HG02588 (cell line): ENCODE measurements at regions not wholly inside any gene's neighbourhood (a gene's known extent, or its start where the extent isn't known, plus 50 kb on each side); places are given as distances from the start of the nearest gene placed in this dataset.

Source experiments
- ATAC-seq: cut with Tn5 transposase; IDR thresholded peaks from one replicate; pipeline ENCODE4 v1.9.1; 2021; ENCODE audit warnings: mild to moderate bottlenecking, moderate library complexity; ENCODE audit not compliant: unreplicated experiment

DNA sequence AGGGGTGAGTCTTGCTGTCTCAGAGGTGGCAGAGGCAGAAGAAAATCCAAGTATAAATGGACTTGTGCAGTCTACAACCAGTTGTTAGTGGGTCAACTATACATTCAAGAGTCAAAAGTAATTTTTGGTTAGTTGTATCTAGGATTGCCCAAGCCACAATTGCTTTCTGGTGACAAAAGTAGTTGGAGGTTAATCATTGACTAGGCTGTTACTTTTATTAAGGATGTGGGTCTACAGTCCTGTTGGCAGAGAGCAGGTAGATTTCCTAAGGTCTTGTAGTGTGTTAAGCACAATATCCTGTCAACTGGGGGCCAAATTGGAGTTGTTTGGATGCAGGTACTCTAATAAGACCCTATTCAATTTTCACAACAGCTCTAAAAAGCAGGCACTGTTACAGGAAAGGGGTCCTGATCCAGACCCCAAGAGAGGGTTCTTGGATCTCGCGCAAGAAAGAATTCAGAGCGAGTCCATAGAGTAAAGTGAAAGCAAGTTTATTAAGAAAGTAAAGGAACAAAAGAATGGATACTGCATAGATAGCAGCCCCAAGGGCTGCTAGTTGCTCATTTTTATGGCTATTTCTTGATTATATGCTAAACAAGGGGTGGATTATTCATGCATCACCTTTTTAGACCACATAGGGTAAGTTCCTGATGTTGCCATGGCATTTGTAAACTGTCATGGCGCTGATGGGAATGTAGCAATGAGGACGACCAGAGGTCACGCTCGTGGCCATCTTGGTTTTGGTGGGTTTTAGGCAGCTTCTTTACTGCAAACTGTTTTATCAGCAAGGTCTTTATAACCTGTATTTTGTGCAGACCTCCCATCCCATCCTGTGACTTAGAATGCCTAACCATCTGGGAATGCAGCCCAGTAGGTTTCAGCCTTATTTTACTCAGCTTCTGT is 232.6 kb upstream of the SRRM4 start:
- no peak for ATAC-seq

DNA sequence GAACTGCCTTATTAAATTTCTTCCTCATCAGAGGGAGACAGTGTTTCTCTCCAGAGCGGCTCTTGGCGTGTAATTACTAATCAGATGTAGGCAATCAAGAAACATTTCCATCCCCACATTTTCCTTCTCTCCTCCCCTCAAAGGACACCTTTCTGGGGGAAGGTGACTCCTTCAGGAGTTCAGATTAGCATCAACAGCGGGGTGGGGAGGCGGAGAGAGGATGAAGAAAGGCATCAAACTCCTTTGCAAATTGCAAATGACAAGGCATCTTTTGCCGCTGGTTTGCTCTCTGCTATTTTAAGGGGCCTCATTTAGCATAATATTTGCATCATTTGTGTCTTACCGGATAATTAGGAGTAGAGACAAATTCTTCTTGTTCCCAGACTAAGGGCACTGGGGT is 231.7 kb upstream of the SRRM4 start:
- ATAC-seq, result no peak

DNA sequence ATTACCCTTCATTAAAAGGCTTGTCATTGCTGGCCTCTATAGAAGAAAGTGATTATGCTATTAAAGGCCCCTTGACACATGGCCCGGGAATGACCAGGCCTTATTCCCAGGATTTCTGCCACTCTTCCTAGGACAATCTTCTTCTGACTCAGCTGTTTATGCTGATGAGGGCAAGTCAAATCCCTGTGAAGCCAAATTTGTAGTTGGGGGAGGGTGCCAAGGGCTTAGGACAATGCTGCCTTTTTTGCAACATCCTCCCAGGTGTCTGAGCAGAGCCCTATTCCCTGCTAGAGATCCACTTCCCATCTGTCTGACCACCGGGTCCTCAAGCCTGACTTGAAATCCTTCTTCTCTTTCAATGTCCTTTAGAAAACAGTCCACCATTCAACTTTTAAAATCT is 230.7 kb upstream of the SRRM4 start:
- ATAC-seq, result no peak

DNA sequence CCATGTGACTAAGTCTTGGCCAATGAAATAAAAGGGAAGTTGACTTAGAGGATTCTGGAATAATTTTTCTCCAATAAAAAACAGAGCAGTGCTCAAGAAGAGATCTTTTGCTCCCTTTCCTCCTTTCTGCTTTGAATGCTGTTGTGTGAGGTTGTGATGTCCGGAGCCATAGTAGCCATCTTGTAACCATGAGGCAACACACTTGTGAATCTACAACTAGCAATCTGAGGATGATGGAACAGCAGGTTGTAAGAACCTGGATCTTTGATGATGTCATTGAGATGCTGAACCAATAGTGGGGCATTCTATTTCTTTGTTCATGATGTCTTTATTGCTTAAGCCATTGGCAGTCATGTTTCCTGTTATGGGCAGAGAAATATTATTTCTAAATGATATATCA is 230.0 kb upstream of the SRRM4 start:
- no peak for ATAC-seq

DNA sequence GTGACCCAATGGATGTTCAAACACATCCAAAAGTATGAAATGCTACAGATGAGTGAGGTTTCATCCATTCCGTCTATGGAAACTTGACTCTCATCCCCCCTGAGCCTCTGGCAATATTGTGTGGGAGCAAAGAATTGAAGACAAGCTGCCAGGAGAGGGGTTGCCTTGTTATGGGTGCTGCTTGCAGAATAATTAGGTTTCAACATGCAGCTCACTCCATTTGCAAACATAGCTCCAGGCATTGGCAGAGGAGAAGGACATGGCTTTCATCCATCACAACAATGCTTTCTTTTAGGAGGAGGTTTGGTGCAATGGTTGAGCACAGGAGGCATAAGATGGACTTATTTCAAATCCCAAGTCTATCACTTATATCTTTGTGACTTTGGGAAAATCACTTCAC is 220.7 kb upstream of the SRRM4 start:
- no peak for ATAC-seq

DNA sequence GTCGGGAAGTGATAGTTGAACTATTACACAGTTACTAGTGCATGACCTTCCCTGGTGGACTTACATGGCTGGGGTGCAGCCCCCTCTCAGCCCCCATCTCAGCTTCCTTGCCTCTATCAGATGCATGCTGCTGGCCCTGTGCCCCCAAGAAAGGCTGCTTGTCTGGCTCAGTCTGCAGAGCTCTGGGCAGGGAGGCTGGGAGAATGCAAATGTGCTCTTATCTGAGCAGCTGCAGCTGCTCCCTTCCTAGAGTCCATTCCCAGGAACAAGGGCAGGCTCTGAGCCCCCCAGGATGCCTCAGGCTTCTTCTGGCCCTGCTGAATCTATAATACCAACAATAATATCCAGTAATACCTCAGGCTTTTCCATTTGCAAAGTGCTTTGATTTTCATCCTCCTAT is 218.1 kb upstream of the SRRM4 start:
- no peak for ATAC-seq

DNA sequence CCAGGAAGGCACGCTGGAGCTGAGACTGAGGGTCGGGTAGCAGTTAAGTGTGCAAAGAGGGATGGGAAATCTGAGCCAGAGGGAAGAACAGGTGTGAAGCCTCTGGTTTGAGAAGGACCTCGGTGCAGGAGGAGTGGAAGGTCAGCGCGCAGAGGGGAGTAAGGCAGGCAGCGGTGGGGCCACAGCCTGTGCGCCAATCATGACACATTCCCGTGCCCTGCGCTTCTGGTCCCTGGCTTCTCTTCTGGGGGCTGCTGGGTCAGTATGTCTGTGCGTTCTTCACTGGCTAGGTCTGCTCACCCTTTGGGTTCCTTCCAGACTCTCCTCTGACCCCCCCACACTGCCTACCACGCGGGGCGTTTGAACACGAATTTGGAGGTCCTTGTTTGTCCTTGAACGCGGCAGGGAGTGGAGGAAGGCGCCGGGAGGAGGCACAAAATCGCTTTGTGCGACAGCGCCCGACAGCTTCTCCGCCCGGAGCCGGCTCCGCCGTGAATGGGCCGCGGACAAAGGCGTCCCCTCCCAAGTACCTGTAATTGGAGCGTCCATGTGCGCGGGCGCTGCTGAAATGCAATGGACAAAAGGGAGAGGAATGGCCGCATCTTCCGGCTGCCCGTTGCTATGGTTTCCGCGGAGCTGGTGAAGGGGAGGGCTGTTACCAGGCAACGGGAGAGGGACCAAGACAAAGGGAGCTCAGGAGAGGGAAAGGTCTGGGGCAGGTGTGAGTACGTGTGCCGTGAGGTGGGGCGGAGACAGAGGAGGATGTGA is 207.2 kb upstream of the SRRM4 start:
- no peak for ATAC-seq

DNA sequence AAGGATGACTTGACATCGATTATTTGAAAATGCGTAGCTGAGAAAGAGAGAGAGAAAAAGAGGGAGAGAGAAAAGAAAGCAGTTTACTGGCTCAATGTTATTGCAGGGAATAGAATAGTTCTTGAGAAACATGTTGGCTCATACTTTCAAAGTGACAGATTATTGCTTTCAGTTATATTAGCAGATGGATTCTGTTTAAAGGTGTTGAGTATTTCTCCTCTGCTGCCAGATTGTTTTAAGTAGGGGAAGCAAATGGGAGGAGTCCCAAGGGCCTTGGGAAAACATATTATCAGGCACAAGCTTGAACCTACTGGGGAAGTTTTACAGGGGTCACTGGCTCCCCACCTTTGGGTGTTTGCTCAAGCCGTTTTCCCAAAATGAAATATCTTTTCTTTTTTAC is 203.8 kb upstream of the SRRM4 start:
- no peak for ATAC-seq

DNA sequence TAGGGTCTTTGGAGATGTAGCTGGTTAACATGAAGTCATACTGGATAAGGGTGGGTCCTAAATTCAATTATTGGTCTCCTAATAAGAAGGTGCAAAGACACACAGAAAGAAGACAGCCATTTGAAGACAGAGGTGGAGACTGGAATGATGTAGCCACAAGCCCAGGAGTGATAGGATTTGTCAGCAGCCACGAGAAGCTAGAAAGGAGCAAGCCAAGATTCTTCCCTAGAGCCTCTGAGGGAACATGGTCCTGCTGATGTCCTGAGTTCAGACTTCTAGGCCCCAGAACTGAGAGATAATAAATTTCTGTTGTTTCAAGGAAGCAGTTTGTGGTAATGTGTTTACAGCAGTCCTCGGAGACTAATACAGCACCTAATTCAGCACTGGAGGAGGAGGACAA is 203.3 kb upstream of the SRRM4 start:
- no peak for ATAC-seq

DNA sequence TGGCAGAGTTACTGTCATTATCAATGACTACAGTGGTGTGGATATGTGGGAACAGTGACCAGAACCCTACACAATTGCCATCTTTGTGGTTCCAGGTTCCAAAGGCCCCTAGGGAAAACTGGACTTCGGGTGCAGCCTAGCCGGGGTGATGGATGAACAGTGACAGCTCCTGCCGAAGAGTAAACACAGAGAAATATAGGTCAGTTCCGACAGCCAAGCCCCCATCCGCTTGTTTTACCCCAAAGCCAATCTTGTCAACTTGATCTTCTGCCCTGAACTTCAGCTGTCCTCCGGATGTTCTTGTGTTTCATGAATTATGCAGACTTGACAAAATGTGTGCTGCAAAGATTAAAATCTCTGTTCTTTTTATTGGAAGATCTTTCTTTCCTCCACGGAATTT is 200.4 kb upstream of the SRRM4 start:
- no peak for ATAC-seq

DNA sequence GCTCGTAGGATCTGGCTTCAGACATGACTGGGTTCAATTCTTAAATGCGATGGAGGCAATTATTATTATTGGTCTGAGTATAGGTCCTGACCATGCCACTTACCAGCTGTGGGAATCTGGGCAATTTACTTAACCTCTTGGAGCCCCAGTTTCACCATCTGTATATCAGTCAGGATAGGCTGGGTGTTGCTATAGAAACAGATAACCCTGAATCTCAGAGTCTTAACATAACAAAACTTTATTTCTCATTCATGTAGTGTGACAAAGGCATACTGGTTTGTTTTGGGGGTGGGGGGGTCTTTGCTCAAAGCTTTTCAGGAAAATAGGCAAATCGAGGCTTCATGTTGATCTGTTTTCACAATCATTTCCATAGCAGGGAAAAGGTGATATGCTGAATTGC is 199.6 kb upstream of the SRRM4 start:
- no peak for ATAC-seq

DNA sequence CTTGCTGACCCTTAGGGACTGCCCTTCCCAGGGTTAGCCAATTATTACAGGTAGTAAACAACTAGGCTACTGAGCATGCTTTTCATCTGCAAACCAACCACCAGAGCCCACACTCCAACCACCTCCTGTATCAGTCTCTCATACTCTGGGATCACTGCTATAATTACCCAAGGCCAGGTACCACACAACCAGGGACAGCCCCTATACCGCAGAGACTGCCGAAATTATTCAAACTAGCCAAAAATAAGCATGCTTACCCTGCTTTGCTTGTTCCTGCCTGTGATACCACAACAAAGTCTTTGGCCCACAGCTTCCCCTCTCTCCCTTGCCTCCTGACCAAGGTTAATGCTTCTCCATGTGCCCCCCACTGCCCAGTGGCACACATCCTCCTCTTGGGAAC is 197.6 kb upstream of the SRRM4 start:
- no peak for ATAC-seq

DNA sequence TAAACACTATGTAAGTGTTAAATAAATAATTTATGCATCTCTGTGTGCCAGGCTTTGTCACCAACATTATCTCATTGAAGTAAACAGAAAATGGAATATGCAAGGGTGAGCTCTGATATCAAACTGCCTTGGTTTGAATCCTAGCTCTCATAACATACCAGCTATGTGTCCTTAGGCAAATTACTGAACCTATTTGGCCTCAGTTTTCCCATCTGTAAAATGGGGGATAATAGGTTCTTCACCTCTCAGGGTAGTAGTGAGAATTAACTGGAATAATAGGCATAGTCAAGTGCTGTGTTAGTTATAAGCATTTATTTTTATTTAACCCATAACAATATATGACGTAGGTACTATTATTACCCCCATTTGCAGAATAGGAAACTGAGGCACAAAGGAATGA is 190.8 kb upstream of the SRRM4 start:
- no peak for ATAC-seq

DNA sequence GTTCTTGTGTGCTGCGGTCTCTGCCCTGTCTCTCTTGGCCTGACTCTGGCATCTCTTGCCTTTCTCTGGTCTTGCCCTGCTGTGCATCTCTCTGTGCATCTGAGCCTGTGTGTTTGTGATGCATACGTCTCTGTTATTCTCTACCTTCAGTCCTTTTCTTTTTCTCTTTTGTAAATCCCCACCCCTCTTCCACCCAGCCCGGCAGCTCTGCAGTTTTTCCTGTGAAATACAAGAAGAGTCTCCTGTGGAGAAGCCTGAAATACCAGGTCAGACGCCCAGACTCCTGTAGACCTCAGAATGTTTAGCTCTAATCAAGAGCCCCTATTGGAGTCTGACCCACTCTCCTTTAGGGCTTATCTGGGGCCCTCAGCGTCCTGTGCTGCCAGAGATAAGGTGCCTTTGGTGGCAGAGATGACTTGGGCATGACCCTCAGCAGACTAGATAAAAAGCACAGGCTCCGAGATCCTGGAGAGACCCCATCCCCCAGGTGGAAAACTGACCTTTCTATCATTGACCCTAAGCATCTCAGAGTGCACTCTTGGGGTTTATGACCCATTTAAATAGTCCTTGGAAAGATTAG is 167.5 kb upstream of the SRRM4 start:
- no peak for ATAC-seq

DNA sequence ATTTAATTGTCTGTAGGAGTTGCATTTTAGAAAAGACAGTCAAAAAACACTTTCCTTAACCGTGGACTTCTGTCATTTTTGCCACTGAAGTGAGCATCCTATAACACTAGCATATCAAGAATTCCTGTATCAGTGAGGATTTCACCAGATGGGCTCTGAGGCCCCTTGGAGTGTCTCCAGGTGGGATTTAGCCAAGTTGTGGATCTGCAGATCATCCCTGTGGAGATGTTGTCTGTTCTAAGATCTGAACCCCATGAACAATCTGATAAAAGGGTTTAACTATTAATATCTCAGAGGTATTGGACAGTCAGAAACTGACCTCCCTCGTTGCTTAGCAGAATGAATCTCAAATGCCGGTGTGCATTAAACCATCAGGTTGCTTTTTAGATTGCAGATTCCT is 165.0 kb upstream of the SRRM4 start:
- no peak for ATAC-seq

DNA sequence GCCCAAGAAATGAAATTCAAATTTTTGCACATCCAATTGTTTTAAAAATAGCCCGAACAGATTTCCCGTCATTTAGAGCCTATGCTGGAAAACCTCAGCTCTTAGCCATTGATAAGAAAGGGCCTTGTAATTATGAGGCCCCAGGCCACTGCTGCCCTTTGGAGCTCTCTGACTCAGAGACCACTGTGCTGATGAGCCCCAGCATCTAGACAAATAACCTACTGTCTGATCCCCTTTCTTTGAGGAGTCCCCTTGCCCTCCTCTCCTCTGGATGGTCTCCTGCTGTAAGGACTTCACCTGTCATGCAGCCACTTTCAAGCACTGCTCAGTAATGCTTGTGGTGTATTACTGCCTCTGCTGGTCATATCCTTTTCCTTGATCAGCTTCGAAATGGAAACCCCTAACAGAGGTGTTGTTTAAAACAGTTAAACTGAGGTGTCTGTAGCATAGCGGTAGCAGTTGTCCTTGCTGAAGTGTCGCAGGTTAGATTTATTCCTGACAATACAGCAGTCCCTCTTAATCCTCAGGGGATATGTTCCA is 159.9 kb upstream of the SRRM4 start:
- ATAC-seq, result no peak

DNA sequence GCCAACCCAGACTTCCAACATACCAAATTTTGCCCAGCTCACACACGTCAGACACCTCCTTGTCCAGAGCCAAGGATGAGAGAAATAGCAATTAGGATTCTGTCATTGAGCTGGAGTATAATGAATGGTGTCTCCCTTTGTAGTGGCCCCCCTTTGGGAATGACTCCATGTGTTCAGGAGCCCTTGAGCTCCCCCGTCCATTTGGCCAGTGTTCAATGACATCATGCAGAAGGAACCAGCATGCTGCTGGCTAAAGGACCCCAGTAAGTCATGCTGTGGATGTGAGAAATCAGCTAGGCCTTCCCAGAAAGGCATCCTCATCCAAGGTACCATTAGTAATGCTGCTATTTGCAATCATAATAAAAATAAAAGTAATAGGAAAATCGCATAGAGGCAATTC is 158.8 kb upstream of the SRRM4 start:
- no peak for ATAC-seq

DNA sequence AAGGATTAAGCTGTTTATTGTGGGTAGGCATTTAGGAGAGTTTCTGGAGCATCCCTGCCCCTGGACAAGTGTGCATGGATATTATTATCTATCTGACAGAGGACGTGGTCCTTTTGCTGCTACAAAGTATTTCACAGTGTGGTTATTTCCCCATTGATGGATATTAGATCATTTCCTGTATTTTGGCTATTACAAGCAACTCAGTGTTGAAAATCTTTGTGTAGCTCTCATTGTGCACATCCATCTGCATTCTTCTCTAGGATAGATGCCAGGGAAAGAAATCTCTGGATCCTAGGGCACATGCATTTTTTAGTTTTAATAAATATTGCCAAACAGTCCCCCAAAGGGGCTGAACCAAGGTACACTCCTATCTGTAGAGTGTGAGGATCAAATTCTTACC is 154.3 kb upstream of the SRRM4 start:
- no peak for ATAC-seq

DNA sequence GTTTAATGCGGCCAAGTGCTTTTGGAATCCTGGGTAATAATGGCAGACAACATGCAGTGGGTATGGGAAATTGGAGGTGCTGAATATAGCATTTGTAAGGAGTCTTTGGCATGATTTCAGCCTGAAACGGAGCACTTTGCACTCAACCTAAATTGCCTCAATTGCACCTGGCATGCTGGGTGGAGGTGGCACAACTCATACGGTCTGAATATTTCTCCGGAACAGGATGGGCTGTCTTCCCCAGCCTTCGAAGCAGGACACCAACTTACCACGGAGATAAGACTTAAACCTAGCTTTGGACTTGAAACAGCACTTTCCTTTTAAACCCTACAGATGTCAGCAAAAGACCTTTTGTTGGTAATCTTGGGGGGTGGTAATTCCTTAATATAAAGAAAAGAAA is 153.7 kb upstream of the SRRM4 start:
- ATAC-seq, result no peak

DNA sequence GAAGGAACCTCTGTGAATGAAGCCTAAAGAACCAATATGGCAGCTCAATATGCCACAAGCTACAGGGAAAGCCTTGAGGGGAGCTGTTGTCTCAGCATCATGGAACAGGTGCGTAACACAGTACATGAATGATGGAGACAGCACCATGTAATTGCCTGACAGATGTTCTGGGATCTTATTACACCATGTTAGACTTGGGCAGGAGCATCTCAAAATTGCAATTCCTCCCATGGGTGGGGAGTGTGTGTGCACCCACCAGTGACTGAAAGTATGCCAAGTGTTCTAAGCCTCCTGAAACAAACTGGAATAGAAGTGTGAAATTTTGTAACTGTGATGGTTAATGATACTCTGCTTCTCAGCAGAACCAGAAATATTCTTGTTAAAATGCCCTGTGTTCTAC is 151.0 kb upstream of the SRRM4 start:
- no peak for ATAC-seq

DNA sequence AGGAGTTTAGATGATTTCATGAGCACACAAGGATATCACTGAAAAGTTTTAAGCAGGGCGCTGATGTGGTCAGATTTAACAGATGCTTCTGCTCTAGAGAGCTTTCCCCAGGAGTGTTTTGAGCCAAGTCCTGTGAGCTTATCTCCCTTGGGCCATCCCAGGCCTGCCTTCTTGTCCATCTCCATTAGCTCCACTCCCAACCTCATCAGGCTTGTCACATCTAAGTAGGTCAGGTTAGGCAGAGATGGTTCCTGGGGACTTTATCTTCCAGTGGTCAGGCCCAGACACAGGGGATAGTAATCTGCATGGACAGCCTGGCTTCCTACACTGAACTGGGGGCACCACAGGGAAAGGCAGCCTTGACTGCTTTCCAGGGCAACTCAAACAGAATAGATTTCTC is 145.4 kb upstream of the SRRM4 start:
- no peak for ATAC-seq

DNA sequence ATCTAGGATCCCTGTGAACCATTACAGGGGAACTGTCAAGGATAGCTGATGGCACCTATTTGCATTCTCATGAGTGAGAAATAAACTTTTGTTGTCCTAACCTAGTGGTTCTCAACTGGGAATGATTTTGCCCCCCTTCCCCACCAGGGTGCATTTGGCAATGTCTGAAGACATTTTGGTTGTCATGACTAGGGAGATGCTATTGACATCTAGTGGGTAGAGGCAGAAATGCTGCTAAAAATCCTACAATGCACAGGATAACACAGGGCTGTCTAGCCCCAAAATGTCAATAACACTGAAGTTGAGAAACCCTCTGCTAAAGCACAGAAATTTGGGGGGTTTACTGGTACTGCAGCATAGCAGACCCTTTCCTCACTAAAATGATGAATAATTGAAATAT is 140.9 kb upstream of the SRRM4 start:
- ATAC-seq, result no peak
